IPS DF 6.9 (cell line): ENCODE measurements at regions not wholly inside any gene's neighbourhood (a gene's known extent, or its start where the extent isn't known, plus 50 kb on each side); places are given as distances from the start of the nearest gene placed in this dataset.

Source experiments
- DNase-seq: peaks from one replicate; pipeline ENCODE4 v3.0.0-alpha.2; 2013; ENCODE audit warnings: low read depth, low spot score
- H3K27ac ChIP-seq: one replicate; pipeline ENCODE4 v1.5.1; 2013; ENCODE audit warnings: low read length, control low read depth
- H3K27me3 ChIP-seq: 2 replicates; pipeline ENCODE4 v1.6.1; 2013; ENCODE audit warnings: mild to moderate bottlenecking, low read length; ENCODE audit not compliant: control insufficient read depth, insufficient read depth
- H3K36me3 ChIP-seq: 2 replicates; pipeline ENCODE4 v1.6.1; 2013; ENCODE audit warnings: low read length; ENCODE audit not compliant: control insufficient read depth, insufficient read depth
- H3K4me1 ChIP-seq: 2 replicates; pipeline ENCODE4 v1.6.1; 2013; ENCODE audit warnings: low read length; ENCODE audit not compliant: control insufficient read depth, insufficient read depth
- H3K4me3 ChIP-seq: 2 replicates; pipeline ENCODE4 v1.5.1; 2013; ENCODE audit warnings: mild to moderate bottlenecking, low read length
- H3K9me3 ChIP-seq: 2 replicates; pipeline ENCODE4 v1.6.1; 2013; ENCODE audit warnings: low read length, inconsistent platforms; ENCODE audit not compliant: control insufficient read depth, insufficient read depth
- WGBS: extraction: QIAGEN DNeasy Blood & Tissue Kit; methylation state at CpG from one replicate; pipeline ENCODE4 v1.1.7; 2013; ENCODE audit warnings: mixed read lengths, missing lambda C conversion rate; ENCODE audit not compliant: insufficient read length, insufficient coverage; 5-methylcytosine and 5-hydroxymethylcytosine counted together

GRCh38 chr2:144582651-144583380, 62.9 kb upstream of the ZEB2 start:
- DNase-seq, result no peak
- Histone ChIP-seq H3K27me3 (no peaks in the 10 kb centered on the region), H3K9me3 (no peaks in the 10 kb centered on the region), H3K4me3 (no peak overlapping the region), H3K36me3 (no peaks in the 10 kb centered on the region), H3K4me1 (peaks cover 3% of the 10 kb centered on the region; the same call in 1 of the 2 replicates), H3K27ac (no peak overlapping the region)
- WGBS, result no CpG with 5 or more reads among the region's 12 CpGs

GRCh38 chr2:144580521-144581161, 60.7 kb upstream of the ZEB2 start:
- no peaks in the 10 kb centered on the region for H3K36me3 ChIP-seq
- H3K9me3 ChIP-seq, result no peaks in the 10 kb centered on the region
- no CpG with 5 or more reads among the region's 4 CpGs for WGBS
- H3K27me3 ChIP-seq, result no peaks in the 10 kb centered on the region
- no peak for DNase-seq
- H3K27ac ChIP-seq, result no peak overlapping the region
- H3K4me1 ChIP-seq, result peaks cover 3% of the 10 kb centered on the region; the same call in 1 of the 2 replicates
- H3K4me3 ChIP-seq, result no peak overlapping the region

GRCh38 chr2:144579556-144579955, 59.6 kb upstream of the ZEB2 start:
- Histone ChIP-seq H3K36me3 (no peaks in the 10 kb centered on the region), H3K27ac (no peak overlapping the region), H3K27me3 (no peaks in the 10 kb centered on the region), H3K4me1 (peaks cover 3% of the 10 kb centered on the region; the same call in 1 of the 2 replicates), H3K4me3 (no peak overlapping the region), H3K9me3 (no peaks in the 10 kb centered on the region)
- DNase-seq, result no peak
- no CpG with 5 or more reads among the region's 4 CpGs for WGBS

DNA sequence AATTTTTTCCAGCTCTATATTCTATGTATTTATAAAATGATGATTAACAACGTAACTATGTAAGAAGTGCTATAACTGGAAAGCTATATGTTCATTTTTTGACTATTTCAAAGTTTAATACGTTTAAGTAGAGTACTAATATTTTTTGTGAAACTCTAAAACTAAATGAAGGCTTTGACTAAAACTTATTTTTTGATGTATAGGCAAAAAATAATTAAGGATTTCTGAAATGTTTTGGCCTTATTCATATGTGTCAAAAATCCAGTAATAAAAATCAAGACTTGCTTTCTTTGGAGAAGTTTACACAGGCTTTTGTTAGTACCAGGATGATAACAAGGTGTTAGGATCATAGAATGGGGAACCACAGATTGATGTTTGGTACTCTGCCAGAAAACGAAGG, 58.2 kb upstream of the ZEB2 start:
- WGBS, result no CpG with 5 or more reads among the region's 3 CpGs
- H3K27ac ChIP-seq, result no peak overlapping the region
- peaks cover 3% of the 10 kb centered on the region; the same call in 1 of the 2 replicates for H3K4me1 ChIP-seq
- no peaks in the 10 kb centered on the region for H3K27me3 ChIP-seq
- no peak for DNase-seq
- no peaks in the 10 kb centered on the region for H3K36me3 ChIP-seq
- no peak overlapping the region for H3K4me3 ChIP-seq
- H3K9me3 ChIP-seq, result no peaks in the 10 kb centered on the region

- H3K36me3 ChIP-seq, result no peaks in the 10 kb centered on the region
- no peak overlapping the region for H3K4me3 ChIP-seq
- H3K9me3 ChIP-seq, result no peaks in the 10 kb centered on the region
- H3K27ac ChIP-seq, result no peak overlapping the region
- H3K4me1 ChIP-seq, result peaks cover 2% of the 10 kb centered on the region; the same call in 1 of the 2 replicates
- DNase-seq, result no peak
- H3K27me3 ChIP-seq, result no peaks in the 10 kb centered on the region
Measured at GRCh38 chr2:144572977-144573376, 53.1 kb upstream of the ZEB2 start.

DNA sequence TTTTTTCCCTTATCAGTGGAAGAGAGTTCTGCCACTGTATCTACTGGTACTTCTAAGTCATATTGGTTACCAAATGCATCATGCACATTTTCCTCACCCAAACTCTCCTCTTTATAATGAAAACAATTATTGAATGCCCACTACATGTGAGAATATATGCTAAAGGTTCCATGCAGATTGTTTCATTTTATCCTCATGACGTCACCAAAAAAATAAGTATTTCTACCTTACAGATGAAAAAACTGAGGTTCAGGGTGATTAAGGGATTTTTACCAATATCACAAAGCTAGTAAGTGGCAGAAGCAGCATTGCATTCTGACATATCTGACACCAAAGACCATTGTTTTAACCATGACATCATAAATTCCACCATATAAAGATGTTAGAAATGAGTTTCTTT, 51.9 kb upstream of the ZEB2 start:
- no peak overlapping the region for H3K27ac ChIP-seq
- no peaks in the 10 kb centered on the region for H3K36me3 ChIP-seq
- H3K4me1 ChIP-seq, result peaks cover 2% of the 10 kb centered on the region; the same call in 1 of the 2 replicates
- WGBS, result no CpG with 5 or more reads among the region's 1 CpG
- H3K9me3 ChIP-seq, result no peaks in the 10 kb centered on the region
- no peaks in the 10 kb centered on the region for H3K27me3 ChIP-seq
- DNase-seq, result no peak
- H3K4me3 ChIP-seq, result no peak overlapping the region

DNA sequence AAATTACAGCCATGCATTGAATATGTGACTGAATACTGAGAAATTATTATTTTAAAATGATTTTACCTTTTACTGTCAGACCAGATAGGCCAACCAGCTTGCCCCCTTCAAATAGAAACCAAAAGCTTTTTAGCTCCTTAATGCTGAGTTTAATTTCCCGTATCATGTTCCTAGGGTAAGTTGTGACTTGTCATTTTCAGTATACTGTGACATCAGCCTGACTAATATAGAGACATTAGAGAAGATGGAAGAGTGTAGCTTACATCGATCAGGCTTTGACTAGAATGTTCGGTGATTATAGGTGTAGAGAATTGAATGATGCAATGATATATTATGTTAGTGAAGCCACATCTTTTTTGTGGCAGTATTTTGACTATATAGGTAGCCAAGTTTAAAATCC, 50.6 kb upstream of the ZEB2 start:
- 100% methylated on average over 2 of the region's 3 CpGs for WGBS

More for the DNA sequence above, 50.6 kb upstream of the ZEB2 start:
- H3K4me1 ChIP-seq, result peaks cover 2% of the 10 kb centered on the region; the same call in 1 of the 2 replicates
- no peak for DNase-seq
- no peak overlapping the region for H3K27ac ChIP-seq
- no peaks in the 10 kb centered on the region for H3K9me3 ChIP-seq
- no peak overlapping the region for H3K4me3 ChIP-seq
- no peaks in the 10 kb centered on the region for H3K36me3 ChIP-seq
- H3K27me3 ChIP-seq, result no peaks in the 10 kb centered on the region
